NOMO-1 (cell line): ENCODE measurements at regions not wholly inside any gene's neighbourhood (a gene's known extent, or its start where the extent isn't known, plus 50 kb on each side); places are given as distances from the start of the nearest gene placed in this dataset.

Source experiments
- DNase-seq, 2 experiments: peaks; one replicate each; lab custom pipeline; 2025; ENCODE audit not compliant: unreplicated experiment in 2 of 2; lab: John Stamatoyannopoulos, UW

GRCh38 chr2:118668431-118669424, 178.7 kb downstream of the EN1 start:
- no peak for DNase-seq

DNA sequence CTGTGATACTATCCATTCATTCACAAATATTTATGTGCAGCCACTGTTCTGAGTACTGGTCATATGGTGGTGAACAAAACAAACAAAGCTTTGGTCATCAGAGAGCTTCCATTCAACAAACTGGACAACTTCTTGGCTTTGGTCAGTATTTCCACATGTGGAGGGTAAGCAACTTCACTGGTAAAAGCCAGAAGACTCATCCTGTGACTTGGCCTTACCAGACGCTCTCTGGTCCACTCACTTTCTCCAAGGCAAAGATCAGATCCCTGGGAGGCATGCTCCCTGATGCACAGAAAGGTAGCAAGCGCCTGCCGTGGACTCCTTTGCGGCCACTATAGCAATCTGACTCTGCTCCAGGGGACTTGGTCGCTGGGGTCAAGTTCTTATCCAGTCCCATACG, 179.5 kb downstream of the EN1 start:
- DNase-seq = no peak

DNA sequence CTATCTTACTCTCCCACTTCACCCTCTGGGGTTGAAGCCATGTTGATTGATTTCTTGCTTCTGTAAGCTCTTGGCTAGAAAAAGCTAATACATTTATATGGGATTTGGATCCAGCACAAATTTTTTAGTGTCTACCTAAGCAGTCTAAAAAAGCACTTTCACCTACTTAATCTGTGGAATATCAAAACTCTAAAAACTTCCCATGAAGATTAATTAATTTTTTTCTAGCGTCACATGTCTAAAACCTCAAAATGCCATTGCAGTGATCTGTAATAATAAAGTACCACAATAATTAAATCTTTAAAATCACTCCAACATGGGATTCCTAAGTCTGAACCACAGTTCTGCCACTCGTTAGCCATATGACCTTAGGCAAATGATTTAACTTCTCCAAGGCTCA, 180.1 kb downstream of the EN1 start:
- no peak for DNase-seq

DNA sequence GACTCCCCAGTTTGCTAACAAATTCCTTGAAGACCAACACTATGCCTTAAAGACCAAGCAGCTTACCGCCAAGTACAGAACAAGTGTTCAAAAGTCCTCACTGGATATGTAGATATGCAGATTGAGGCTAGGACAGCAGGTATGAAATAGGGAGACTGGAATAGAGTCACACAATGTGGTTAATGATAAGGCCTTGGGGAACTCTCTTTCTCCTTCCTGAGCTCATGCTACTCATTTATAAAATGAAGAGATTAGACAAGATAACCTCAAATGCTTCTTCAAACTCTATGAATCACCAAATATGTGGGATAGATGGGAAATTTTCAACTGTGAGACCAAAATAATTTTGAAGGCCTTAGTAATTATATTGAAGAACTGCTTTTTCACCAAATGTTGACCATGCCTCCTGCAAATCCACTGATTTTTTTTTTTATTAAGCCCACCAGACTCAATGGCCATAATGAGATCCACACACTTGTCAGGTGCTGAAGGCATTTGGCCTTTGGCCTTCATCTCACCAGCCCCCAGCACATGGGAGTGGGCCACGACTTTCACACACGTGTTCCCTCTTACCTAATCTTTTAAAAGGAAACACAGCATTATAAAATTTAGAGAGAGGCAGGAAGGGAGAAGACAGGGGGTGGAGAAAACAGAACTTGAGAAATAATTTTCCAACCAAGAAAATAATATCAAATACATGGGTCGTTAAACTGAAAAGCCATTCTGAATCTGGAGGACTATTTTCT, 181.5 kb downstream of the EN1 start:
- no peak for DNase-seq

GRCh38 chr2:118661179-118661578, 186.3 kb downstream of the EN1 start:
- DNase-seq = no peak

GRCh38 chr2:118658596-118659198, 188.8 kb downstream of the EN1 start:
- no peak for DNase-seq

GRCh38 chr2:118657466-118657865, 190.0 kb downstream of the EN1 start:
- no peak for DNase-seq

DNA sequence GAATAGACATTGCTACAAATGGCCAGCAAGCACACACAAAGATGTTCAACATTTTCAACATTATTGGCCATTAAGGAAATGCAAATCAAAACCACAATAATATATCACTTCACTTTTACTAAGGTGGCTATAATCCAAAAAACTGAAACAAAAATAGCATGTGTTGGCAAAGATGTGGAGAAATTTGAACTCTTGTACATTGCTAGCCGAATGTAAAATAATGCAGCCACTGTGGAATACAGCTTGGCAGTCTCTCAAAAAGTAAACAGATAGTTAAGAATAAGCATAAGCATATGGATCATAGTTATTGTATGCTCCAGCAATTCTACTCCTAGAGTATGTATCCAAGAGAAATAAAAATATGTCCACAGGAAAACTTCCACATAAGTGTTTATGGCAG, 192.5 kb downstream of the EN1 start:
- DNase-seq = no peak

DNA sequence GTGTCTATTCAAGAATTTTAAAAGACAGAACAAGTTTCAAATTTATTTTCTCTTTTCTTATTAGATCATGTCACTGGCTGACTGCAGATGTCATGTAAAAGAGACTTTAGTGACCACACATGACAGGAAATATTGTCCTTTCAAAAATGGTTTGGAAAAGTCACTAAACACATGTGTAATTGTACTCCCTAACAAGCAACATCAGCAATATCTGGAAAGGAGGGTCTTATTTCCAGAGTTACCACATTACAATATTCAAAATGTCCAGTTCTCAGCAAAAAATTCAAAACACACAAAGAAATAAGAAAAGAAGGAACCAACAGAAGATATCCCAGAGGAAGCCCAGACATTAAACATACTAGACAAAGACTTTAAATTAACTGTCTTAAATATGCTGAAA, 197.1 kb downstream of the EN1 start:
- no peak for DNase-seq

DNA sequence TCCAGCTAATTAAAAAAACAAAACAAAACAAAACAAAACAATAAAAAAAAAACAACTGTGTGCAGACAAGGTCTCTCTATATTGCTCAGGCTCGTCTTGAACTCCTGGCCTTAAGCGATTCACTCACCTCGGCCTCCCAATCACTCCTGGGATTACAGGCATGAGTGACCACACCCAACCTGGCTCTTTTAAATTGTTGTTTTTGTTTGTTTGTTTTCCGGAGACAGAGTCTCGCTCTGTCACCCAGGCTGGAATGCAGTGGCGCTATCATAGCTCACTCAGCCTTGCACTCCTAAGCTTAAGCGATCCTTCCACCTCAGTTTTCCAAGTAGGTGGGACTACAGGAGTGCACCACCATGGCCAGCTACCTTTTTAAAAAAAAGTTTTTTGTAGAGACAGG, 201.6 kb downstream of the EN1 start:
- no peak for DNase-seq

- DNase-seq = no peak
Measured at GRCh38 chr2:118644190-118644589, 203.3 kb downstream of the EN1 start.

DNA sequence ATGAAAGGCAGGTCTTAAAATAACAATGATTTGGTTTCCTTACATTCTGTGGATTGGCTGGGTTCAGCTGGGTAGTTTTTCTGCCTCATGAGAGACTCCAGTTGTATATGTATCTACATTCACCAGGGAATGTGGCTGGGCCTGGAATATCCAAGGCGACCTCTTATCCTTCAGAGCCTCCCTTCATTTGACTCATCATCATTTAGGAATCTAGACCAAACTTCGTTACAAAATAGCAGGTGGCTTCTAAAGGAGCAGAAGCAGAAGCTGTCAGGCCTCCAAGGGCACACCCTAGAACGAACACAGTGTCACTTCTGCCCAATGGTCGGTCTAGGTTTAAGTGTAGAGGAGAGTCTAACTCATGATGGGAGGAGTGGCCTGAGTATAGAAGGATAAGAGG, 204.2 kb downstream of the EN1 start:
- DNase-seq = no peak

GRCh38 chr2:118642501-118642900, 204.9 kb downstream of the EN1 start:
- no peak for DNase-seq

DNA sequence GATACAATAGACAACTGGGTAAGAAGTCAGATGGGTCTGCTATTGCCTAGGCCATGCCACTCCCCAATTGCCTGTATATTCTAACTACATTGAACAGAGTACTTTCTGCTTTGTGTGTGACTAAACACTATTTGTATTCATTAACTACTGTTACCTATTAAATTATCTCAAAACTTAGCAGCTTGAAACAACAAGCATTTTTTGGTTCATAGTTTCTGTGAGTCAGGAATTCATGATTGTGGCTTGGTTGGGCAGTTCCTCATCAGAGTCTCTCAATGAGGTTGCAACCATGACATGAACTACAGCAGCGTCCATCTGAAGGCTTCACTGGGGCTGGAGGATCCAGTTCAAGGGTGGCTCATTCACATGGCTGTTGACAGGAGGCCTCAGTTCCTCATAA, 205.7 kb downstream of the EN1 start:
- DNase-seq = no peak

DNA sequence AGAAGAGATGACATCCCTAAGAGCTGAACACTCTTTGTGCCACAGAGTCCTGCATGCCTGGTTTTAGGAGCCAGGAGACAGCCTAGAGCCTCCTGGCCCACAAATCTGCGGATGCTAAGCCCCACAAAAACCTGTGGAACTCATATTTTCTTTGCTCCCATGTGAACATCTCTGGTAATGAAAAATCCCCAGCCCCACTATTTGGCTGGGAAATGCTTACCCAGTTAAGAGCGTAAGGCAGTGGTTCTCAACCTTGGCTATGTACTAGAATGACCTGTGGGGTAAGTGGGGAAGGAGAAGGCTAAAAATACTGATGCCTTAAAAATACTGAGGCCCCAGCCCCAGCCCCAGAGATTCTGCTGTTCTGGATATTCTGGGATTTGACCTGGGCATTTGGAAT, 208.1 kb downstream of the EN1 start:
- no peak for DNase-seq

GRCh38 chr2:118638453-118638852, 209.0 kb downstream of the EN1 start:
- DNase-seq = no peak

DNA sequence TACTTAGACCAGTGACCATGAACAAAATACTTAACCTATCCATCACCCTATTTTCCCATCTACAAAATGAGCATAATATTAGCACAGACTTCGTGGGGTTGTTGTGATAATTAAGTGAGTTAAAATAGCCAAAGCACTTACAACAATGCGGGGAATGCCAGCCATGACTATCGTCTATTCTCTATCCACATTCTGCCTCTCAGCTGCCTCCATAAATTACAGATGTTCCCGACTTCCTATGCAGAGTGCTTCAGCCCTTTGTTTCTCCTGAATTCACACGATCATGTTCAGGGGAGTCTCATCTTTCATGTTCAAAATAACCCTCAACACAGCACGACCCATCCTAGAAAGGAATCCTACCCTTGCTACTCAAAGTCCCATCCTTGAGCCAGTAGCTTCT, 211.6 kb downstream of the EN1 start:
- DNase-seq = no peak

DNA sequence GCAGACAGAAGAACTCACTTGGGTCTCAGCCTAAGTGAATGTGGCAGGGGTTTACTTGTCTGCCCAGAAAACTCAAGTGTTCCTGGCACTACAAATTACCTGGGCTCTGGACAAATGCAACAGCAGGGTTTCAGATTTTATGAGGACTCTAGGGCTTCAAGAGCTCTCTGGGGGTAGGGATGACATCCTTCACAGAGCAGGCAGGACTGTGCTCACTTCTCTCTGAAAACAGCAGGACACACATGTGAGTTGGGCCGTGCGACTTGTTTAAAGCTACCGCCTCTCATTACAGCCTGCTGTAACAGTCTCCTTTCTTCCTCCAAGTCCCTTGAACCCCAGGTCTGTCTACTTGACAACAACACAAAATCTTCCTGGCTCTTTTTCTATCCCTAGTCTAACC, 212.6 kb downstream of the EN1 start:
- no peak for DNase-seq

DNA sequence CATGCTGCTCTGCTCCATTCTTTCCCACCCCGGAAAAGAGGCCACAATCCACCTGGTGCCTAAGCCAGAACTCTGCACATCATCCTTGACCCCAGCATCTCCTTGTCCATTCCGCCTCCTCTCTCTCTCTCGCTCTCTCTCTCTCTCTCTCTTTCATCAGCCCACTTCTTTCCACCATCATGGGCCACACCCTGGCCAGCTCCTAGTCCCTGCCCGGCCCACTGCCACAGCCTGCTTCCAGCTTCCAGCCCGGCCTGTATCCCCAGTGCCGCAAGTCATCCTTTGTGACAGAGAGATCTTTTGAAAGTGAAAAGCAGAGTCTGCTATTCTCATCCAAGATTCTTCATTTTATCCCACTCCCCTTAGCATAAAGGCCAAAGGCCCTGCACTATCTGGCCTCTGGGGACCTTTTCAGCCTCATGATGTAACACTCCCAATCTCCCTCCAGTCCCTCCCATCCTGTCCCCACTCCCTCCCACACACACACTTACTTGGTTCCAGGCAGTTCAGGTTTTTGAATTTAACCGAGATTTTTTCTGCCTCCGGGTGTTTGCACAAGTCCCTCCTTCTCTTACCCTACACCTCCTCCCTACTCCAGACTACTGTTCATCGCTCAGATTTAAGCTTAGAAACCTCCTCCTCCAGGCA, 214.0 kb downstream of the EN1 start:
- DNase-seq = no peak

- peak in 1 of 2 experiments; percentile 62 for DNase-seq
Measured at GRCh38 chr2:118632921-118633320, 214.5 kb downstream of the EN1 start.

- DNase-seq = no peak
Measured at GRCh38 chr2:118627156-118627555, 220.3 kb downstream of the EN1 start.
